ENCODE measurements at regions not wholly inside any gene's neighbourhood (a gene's known extent, or its start where the extent isn't known, plus 50 kb on each side); places are given as distances from the start of the nearest gene placed in this dataset.

- H3K4me3 ChIP-seq (ENCODE audit: low read depth, low read length), result no peak overlapping the region
- ChIA-PET CTCF (no interaction called here), POLR2A (no interaction called here)
- no peak for DNase-seq (ENCODE audit: low read depth, low spot score)
- no peak for TF ChIP-seq CTCF (IDR thresholded peaks at IDR 0.05; ENCODE audit: insufficient read depth, low read length, missing control alignments)
These were observed 108.1 kb upstream of the ZBTB20 start for GRCh38 chr3:115255197-115255585.

GRCh38 chr3:115270849-115271248 lies 123.8 kb upstream of the ZBTB20 start:
- DNase-seq (ENCODE audit: low read depth, low spot score), result no peak
- ChIA-PET POLR2A (no interaction called here), CTCF (interaction anchor here (1.3 kb wide), 1 partner anchor 166 kb away, joined by 3 read pairs; no protein-coding TSS in a partner anchor)
- no peak for TF ChIP-seq CTCF (IDR thresholded peaks at IDR 0.05; ENCODE audit: insufficient read depth, low read length, missing control alignments)
- no peak overlapping the region for H3K4me3 ChIP-seq (ENCODE audit: low read depth, low read length)

DNA sequence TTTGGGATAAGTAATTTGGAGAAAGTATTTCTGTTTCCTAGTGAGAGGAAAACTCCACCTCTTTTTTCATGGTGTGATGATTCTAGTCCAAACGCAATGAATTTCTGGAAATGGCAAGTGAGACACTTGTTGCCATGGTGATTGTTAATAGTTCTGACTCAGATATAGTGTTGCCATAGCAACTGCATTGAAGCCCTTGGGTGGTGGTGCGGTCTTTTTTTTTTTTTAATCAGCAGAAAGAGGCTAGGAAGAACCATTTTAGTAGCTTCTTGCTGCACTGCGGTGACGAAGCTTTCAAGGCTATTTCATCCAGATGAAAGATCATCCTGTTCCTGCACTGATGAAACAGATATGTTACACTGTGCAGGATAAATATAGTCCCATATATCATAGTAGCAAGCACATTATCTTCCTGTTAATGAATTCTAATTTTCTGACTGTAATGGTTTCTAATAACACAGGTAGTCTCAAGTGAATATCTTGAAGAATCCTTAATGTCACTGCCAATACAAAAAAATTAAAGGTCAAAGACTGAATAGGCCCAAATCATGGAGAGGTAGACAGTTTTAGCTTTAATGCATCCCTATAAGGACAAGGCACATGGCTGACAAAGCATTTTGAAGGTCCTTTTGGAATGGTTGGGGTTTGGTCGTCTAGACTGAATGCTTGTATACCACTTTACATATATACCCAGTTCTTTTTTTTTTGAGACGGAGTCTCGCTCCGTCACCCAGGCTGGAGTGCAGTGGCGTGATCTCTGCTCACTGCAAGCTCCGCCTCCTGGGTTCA lies 125.1 kb upstream of the ZBTB20 start:
- ChIA-PET CTCF (interaction anchor here (1.3 kb wide), 1 partner anchor 165 kb away, joined by 3 read pairs; no protein-coding TSS in a partner anchor), POLR2A (no interaction called here)
- no peak for DNase-seq (ENCODE audit: low read depth, low spot score)
- TF ChIP-seq CTCF (IDR thresholded peaks at IDR 0.05; ENCODE audit: insufficient read depth, low read length, missing control alignments), result no peak
- no peak overlapping the region for H3K4me3 ChIP-seq (ENCODE audit: low read depth, low read length)

- DNase-seq (ENCODE audit: low read depth, low spot score), result no peak
- no peak overlapping the region for H3K4me3 ChIP-seq (ENCODE audit: low read depth, low read length)
- ChIA-PET CTCF (no interaction called here), POLR2A (no interaction called here)
- no peak for TF ChIP-seq CTCF (IDR thresholded peaks at IDR 0.05; ENCODE audit: insufficient read depth, low read length, missing control alignments)
These were observed 128.8 kb upstream of the ZBTB20 start for GRCh38 chr3:115275896-115276295.

DNA sequence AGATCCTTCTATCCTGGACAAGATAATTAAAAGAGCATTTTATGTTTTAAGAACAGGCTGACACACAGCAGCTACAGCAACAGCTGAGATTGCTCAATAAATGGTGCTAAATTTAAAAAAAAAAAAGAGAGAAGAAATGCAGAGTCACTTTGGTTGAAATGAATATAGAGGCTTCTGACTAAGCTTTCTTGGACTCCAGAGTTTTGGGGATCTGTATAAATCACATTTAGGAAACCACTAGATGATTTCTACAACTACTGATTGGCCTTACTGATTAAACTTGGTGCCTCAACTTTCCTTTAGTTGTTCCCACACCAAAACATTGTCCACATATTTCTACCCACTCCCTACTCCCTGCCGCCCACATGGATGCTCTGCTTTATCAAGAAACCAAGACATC lies 132.9 kb upstream of the ZBTB20 start:
- no peak for TF ChIP-seq CTCF (IDR thresholded peaks at IDR 0.05; ENCODE audit: insufficient read depth, low read length, missing control alignments)
- peak; percentile 55 for DNase-seq (ENCODE audit: low read depth, low spot score)
- POLR2A ChIA-PET, result no interaction called here
- CTCF ChIA-PET, result no interaction called here
- no peak overlapping the region for H3K4me3 ChIP-seq (ENCODE audit: low read depth, low read length)

DNA sequence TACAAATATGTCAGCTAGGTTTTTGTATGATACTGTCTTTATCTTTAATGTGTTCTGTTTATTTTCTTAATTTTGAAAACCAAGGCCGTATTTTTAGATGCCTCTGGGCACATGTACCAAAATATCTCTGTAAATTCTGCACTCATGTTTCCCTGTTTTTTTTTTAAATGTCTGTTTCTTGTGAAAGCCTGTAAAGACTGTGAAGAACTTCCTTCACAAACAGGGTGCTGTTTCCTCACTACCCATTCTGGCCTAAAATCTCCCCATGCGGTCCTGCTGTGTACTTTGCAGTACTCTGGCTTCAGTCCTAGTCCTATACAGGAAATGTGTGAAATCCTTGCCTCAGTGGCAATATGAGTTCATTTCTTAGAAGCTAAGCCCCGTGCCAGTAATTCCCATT lies 133.4 kb upstream of the ZBTB20 start:
- ChIA-PET POLR2A (no interaction called here), CTCF (no interaction called here)
- H3K4me3 ChIP-seq (ENCODE audit: low read depth, low read length), result no peak overlapping the region
- TF ChIP-seq CTCF (IDR thresholded peaks at IDR 0.05; ENCODE audit: insufficient read depth, low read length, missing control alignments), result no peak
- no peak for DNase-seq (ENCODE audit: low read depth, low spot score)

Data from AG04449 (cell line).